ENCODE measurements at regions not wholly inside any gene's neighbourhood (a gene's known extent, or its start where the extent isn't known, plus 50 kb on each side); places are given as distances from the start of the nearest gene placed in this dataset.

DNA sequence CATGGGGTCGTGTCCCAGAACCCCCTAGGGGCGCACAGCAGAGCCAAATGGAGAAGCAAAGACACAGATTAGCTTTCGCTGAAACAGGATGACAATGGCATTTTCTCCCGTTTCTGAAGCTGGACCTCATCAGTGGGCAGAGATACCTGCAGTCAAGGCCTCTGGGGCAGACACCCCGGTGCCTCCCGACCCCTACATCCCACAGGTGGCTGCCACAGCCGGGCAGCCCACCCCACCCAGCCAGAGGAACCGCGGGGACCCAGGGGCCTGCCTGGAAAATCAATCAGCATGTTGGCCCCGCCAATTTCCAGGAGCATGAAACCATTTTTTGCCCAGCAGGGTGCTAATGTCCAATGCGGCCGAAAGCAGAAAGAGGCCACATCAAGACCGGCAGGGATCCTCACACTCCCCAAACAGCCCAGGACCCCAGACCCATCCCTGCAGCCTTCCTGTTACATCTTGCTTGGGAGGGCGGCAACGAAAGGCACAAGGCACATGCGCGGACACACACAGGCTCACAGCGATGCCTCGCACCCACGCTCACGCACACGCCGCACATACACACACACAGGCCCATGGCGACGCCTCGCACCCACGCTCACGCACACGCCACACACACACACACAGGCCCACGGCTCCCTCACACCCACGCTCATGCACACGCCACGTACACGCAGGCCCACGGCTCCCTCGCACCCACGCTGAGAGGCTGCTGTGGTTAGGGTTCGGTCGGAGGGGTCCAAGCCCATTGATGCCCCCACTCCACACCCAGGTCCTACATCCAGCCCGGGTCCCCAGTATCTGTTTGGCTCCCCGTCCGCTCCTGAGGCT is 130.6 kb upstream of the NKX1-1 start:
- no peaks in the 10 kb centered on the region for H3K9me3 ChIP-seq
- H3K4me1 ChIP-seq: no peaks in the 10 kb centered on the region
- no peaks in the 10 kb centered on the region for H3K27me3 ChIP-seq
- TF ChIP-seq, protein P1, sequence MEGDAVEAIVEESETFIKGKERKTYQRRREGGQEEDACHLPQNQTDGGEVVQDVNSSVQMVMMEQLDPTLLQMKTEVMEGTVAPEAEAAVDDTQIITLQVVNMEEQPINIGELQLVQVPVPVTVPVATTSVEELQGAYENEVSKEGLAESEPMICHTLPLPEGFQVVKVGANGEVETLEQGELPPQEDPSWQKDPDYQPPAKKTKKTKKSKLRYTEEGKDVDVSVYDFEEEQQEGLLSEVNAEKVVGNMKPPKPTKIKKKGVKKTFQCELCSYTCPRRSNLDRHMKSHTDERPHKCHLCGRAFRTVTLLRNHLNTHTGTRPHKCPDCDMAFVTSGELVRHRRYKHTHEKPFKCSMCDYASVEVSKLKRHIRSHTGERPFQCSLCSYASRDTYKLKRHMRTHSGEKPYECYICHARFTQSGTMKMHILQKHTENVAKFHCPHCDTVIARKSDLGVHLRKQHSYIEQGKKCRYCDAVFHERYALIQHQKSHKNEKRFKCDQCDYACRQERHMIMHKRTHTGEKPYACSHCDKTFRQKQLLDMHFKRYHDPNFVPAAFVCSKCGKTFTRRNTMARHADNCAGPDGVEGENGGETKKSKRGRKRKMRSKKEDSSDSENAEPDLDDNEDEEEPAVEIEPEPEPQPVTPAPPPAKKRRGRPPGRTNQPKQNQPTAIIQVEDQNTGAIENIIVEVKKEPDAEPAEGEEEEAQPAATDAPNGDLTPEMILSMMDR (IDR thresholded peaks at IDR 0.05): no peak
- H3K27ac ChIP-seq: no peak overlapping the region
- DNase-seq (ENCODE audit: low spot score in 2 of 2): no peak
- H3K4me3 ChIP-seq: no peak overlapping the region
- no peaks in the 10 kb centered on the region for H3K36me3 ChIP-seq
- intact Hi-C loops (cut with DNase I): no loop called here

DNA sequence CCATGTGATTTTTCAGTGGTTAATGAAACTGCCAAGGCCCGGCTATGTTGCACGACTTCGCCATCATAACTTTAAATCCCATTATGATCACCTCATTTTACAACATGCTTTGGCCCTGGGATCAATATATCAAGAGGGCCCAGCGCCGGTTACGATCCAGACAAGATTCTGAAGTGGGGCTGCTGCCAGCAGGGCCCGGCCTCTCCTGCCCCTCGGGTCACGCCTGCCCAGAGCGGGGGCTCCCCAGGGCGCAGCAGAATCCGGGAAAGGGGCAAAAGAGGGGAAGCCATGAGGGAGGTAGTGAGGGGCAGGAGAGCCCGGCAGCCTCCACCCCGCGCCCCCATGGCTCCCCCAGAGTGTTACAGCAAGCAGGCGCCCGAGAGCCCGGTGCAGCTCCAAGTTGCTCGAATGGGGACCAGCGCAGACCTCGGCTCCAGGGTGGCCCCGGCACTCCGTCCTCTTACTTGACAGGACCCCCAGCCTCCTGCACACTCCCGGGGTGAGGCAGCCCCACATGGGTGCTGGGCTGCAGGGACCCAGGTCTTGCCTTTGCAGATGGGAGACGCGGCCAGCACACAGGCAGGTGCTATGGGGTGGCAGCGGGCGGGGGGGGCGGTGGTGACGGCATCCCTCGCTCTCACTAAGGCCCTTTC is 129.8 kb upstream of the NKX1-1 start:
- Histone ChIP-seq H3K9me3 (no peaks in the 10 kb centered on the region), H3K27ac (no peak overlapping the region), H3K4me3 (no peak overlapping the region), H3K36me3 (no peaks in the 10 kb centered on the region), H3K4me1 (no peaks in the 10 kb centered on the region), H3K27me3 (no peaks in the 10 kb centered on the region)
- intact Hi-C loops (cut with DNase I): no loop called here
- no peak for DNase-seq (ENCODE audit: low spot score in 2 of 2)
- TF ChIP-seq, protein P1 (IDR thresholded peaks at IDR 0.05): no peak

DNA sequence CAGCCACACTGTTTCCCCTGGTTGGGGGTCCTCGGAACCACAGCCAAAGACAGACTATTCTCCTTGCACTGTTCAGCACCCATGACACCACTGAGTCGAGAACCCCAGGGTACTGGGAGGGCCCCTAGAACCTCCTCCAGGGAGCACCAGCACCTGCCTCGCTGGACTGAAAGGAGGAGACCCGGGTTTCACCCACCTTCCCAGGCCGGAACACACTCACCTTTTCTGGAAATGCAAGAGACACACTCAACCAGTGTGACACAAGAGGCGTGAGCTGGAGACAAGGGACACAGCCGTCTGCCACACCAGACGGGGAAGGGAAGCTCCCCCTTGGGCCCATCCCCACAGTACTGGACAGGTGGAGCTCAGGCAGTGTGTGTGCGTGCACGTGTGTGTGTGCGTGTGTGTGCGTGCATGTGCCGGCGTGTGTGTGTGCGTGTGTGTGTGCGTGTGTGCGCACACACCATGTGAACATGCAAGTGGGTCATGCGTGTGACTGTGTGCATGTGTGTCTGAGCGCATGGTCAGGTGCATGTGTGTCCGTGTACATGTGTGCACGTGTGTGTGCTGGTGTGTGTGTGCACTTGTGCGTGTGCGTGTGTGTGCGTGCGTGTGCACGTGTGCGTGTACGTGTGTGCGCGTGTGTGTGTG is 128.8 kb upstream of the NKX1-1 start:
- H3K4me1 ChIP-seq: no peaks in the 10 kb centered on the region
- H3K9me3 ChIP-seq: no peaks in the 10 kb centered on the region
- DNase-seq (ENCODE audit: low spot score in 2 of 2): no peak
- H3K27me3 ChIP-seq: no peaks in the 10 kb centered on the region
- TF ChIP-seq, protein P1 (IDR thresholded peaks at IDR 0.05): no peak
- no peaks in the 10 kb centered on the region for H3K36me3 ChIP-seq
- no peak overlapping the region for H3K27ac ChIP-seq
- H3K4me3 ChIP-seq: no peak overlapping the region
- intact Hi-C loops (cut with DNase I): no loop called here

DNA sequence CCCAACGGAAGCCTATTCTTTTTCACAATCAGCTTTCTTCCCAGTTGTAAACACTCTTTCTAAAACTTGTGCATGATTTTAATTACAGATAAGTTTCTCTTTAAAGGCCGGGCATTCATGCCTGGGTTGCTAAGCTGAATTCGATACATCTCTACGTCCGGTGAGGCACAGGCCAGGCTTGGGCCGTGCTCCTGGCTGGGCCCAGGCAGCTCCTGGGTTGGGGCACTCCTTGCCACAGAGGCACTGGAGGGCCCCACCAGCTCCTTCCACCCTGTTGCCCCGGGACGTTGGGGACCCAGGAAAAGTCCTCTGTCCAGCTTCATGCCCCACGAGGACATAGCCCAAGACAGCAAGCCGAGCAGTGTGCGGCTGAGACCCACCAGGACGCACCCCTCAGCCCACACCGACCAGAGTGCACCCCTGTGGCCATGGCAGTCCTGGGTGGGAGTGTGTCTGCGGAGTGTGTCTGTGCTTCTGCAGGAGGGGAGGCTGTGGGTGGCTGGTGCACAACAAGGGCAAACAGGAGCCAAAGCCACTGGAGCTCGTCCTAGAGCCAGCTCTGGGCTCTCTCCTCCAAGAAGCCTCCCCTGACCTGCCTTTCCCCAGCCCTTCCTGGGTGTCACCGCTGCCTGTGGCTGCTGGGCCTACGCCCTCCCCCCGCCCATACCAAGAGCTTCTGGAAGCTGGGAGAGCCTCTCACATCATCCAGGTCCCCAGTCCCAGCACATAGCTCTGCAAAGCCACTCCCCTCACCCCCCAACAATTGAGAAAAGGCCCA is 128.0 kb upstream of the NKX1-1 start:
- Histone ChIP-seq H3K27ac (no peak overlapping the region), H3K36me3 (no peaks in the 10 kb centered on the region), H3K4me1 (no peaks in the 10 kb centered on the region), H3K9me3 (no peaks in the 10 kb centered on the region), H3K4me3 (no peak overlapping the region), H3K27me3 (no peaks in the 10 kb centered on the region)
- TF ChIP-seq, protein P1 (IDR thresholded peaks at IDR 0.05): no peak
- no peak for DNase-seq (ENCODE audit: low spot score in 2 of 2)
- intact Hi-C loops (cut with DNase I): no loop called here

DNA sequence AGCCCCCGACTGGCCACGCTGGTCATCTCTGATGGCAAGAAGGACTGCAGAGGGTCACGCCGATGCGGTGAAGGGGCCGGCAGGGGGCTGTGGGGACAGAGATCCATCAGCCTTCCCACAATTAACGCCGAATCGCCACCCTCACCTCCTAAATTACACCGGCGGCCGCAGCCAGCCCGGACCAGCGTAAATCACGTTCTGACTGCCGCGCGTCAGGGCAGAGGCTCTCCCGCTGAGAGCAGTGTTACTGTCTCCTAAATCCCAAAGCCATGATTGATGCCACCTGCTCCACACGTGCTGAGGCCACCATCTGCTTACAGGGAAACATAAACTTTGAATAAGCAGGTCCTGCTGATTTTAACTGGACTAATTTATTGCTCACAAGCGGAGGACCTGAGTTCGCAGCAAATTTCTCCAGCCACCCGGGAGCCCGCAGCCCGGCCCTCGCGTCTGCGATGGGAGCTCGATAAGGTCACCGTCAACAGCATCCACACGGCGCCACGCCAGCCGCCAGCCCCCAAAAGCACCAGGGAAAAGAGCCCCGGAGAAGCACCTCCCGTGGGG is 127.3 kb upstream of the NKX1-1 start:
- Histone ChIP-seq H3K4me1 (no peaks in the 10 kb centered on the region), H3K27me3 (no peaks in the 10 kb centered on the region), H3K9me3 (no peaks in the 10 kb centered on the region), H3K27ac (no peak overlapping the region), H3K4me3 (no peak overlapping the region), H3K36me3 (no peaks in the 10 kb centered on the region)
- no peak for DNase-seq (ENCODE audit: low spot score in 2 of 2)
- intact Hi-C loops (cut with DNase I): no loop called here
- TF ChIP-seq, protein P1 (IDR thresholded peaks at IDR 0.05): no peak

Data from ascending aorta (tissue), 2 donors.